ENCODE measurements at regions not wholly inside any gene's neighbourhood (a gene's known extent, or its start where the extent isn't known, plus 50 kb on each side); places are given as distances from the start of the nearest gene placed in this dataset.

GRCh38 chr11:88438721-88439120 lies 101.2 kb upstream of the CTSC start (continued):
- TF ChIP-seq AFF4 (CRISPR knock-in tag; IDR thresholded peaks at IDR 0.05): no peak

GRCh38 chr11:88435415-88435814 lies 97.9 kb upstream of the CTSC start:
- Histone ChIP-seq H3K27ac (ENCODE audit: extremely low read depth, low read depth, low read length) (no peak overlapping the region), H3K9me3 (replicated peaks; ENCODE audit: control insufficient read depth, insufficient read depth, low read depth, low read length) (no peaks in the 10 kb centered on the region), H3K9ac (ENCODE audit: insufficient read depth in 1 of 2, low read depth in 2 of 2, low read length in 2 of 2) (no peak overlapping the region), H3K4me3 (no peak overlapping the region), H4K20me1 (replicated peaks; ENCODE audit: control insufficient read depth, insufficient read depth, low read length) (no peaks in the 10 kb centered on the region), H3K9me1 (ENCODE audit: control insufficient read depth, insufficient read depth, low read length) (no peaks in the 10 kb centered on the region), H2AFZ (ENCODE audit: low read depth, low read length) (no peak overlapping the region), H3K27me3 (ENCODE audit: control insufficient read depth in 2 of 2, insufficient read depth in 2 of 2, low read length in 2 of 2) (no peaks in the 10 kb centered on the region), H3K4me2 (ENCODE audit: insufficient read depth, low read length) (no peak overlapping the region), H3K79me2 (ENCODE audit: control insufficient read depth, insufficient read depth, low read length) (no peaks in the 10 kb centered on the region), H3K36me3 (ENCODE audit: control insufficient read depth, insufficient read depth, low read length) (no peaks in the 10 kb centered on the region), H3K4me1 (replicated peaks in 1 of 2; ENCODE audit: control insufficient read depth in 2 of 2, insufficient read depth in 2 of 2, low read length in 2 of 2) (peaks cover 0 to 23% of the 10 kb centered on the region in 2 experiments; a peak in 3 of 5 replicates)
- CTCF ChIA-PET (ENCODE audit: low intra/inter-chr PET ratio): no interaction called here
- POLR2A ChIA-PET: no interaction called here
- intact Hi-C loops (cut with micrococcal nuclease) (no loop called here), in situ Hi-C loops (cut with MboI) (no loop called here)
- DNase-seq (ENCODE audit: extremely low read depth in 1 of 4, low spot score in 3 of 4) (no peak), ATAC-seq (no peak), FAIRE-seq (no peak)
- WGBS (ENCODE audit: insufficient coverage, low coverage, missing lambda C conversion rate): 0% methylated on average over 2 of the region's 2 CpGs
- BruUV-seq (replicated peaks): no TSS peak
- TF ChIP-seq FOXJ2 (tag; IDR thresholded peaks at IDR 0.05) (no peak), TCF15 (CRISPR knock-in tag; IDR thresholded peaks at IDR 0.05) (no peak), E2F3 (CRISPR knock-in tag; IDR thresholded peaks at IDR 0.05) (no peak), ZNF518B (CRISPR knock-in tag; IDR thresholded peaks at IDR 0.05) (no peak), PREB (CRISPR knock-in tag; IDR thresholded peaks at IDR 0.05) (no peak), CREB3 (tag; conservative IDR thresholded peaks at IDR 0.05; ENCODE audit: low read depth) (no peak), NFYB (IDR thresholded peaks at IDR 0.05; ENCODE audit: extremely low read depth, insufficient read length) (no peak)
